ENCODE measurements at regions not wholly inside any gene's neighbourhood (a gene's known extent, or its start where the extent isn't known, plus 50 kb on each side); places are given as distances from the start of the nearest gene placed in this dataset.
"Not testable (repeated sequence)": the region's sequence is repeated elsewhere in the genome, so short reads cannot be mapped to it uniquely, and the experiment has no call there.

- H3K9me3 ChIP-seq, H3K27me3 ChIP-seq, H3K4me1 ChIP-seq, H3K27ac ChIP-seq, DNase-seq, H3K4me3 ChIP-seq: not testable (repeated sequence)
- H3K36me3 ChIP-seq, result peaks cover 0 to 13% (median 5%) of the 10 kb centered on the region in 4 donors
- peak in 4 of 6 experiments; percentile 6 to 20 (median 16) for TF ChIP-seq CTCF (IDR thresholded peaks at IDR 0.05)
- WGBS, 2 donors, result 21 to 35% methylated on average over 15 to 16 of the region's 16 CpGs
- peak; percentile 24 to 61 for ATAC-seq (ENCODE audit: low FRiP score in 2 of 2)
These were observed 65.6 kb upstream of the SAMD11 start for GRCh38 chr1:857926-858648.

GRCh38 chr1:858649-859041 lies 65.1 kb upstream of the SAMD11 start:
- peaks cover 0 to 13% (median 5%) of the 10 kb centered on the region in 4 donors for H3K36me3 ChIP-seq
- not testable (repeated sequence) for H3K9me3 ChIP-seq, H3K27ac ChIP-seq, H3K27me3 ChIP-seq, H3K4me3 ChIP-seq, H3K4me1 ChIP-seq
- 5 to 7% methylated on average over 5 to 12 of the region's 12 CpGs for WGBS, 2 donors
- ATAC-seq (ENCODE audit: low FRiP score in 2 of 2), result peak; percentile 65 to 84
- DNase-seq, result peak in 1 of 2 donors; percentile 82

GRCh38 chr1:860941-861340 lies 62.8 kb upstream of the SAMD11 start:
- H3K27ac ChIP-seq; H3K27me3 ChIP-seq; H3K9me3 ChIP-seq; H3K4me1 ChIP-seq; DNase-seq; ATAC-seq (ENCODE audit: low FRiP score in 2 of 2); H3K36me3 ChIP-seq; H3K4me3 ChIP-seq: not testable (repeated sequence)
- 53 to 60% methylated on average over 8 to 10 of the region's 11 CpGs for WGBS, 2 donors

- peaks cover 3 to 9% (median 6%) of the 10 kb centered on the region in 4 donors for H3K4me1 ChIP-seq
- no peaks in the 10 kb centered on the region for H3K27me3 ChIP-seq
- H3K36me3 ChIP-seq, result no peaks in the 10 kb centered on the region
- H3K4me3 ChIP-seq, result no peak overlapping the region
- H3K9me3 ChIP-seq, result no peaks in the 10 kb centered on the region
- ATAC-seq (ENCODE audit: low FRiP score in 2 of 2) (no peak), DNase-seq (no peak)
- TF ChIP-seq POLR2A (IDR thresholded peaks at IDR 0.05) (no peak), EP300 (IDR thresholded peaks at IDR 0.05) (no peak), POLR2AphosphoS5 (IDR thresholded peaks at IDR 0.05) (no peak), CTCF (IDR thresholded peaks at IDR 0.05) (no peak)
- no peak overlapping the region for H3K27ac ChIP-seq
These were observed 62.0 kb upstream of the SAMD11 start for GRCh38 chr1:861714-862113.

- 0% methylated on average over 1 of the region's 1 CpG; no CpG with 5 or more reads in 1 of the 2 donors for WGBS, 2 donors
- not testable (repeated sequence) for H3K36me3 ChIP-seq; DNase-seq; H3K9me3 ChIP-seq; ATAC-seq (ENCODE audit: low FRiP score in 2 of 2); H3K4me1 ChIP-seq; H3K4me3 ChIP-seq; H3K27ac ChIP-seq; H3K27me3 ChIP-seq
These were observed 61.1 kb upstream of the SAMD11 start for GRCh38 chr1:862601-863000.

- not testable (repeated sequence) for H3K4me1 ChIP-seq; H3K9me3 ChIP-seq; DNase-seq; H3K27me3 ChIP-seq; H3K36me3 ChIP-seq; H3K27ac ChIP-seq; H3K4me3 ChIP-seq; ATAC-seq (ENCODE audit: low FRiP score in 2 of 2)
- 60 to 68% methylated on average over 8 of the region's 8 CpGs for WGBS, 2 donors
These were observed 58.1 kb upstream of the SAMD11 start for GRCh38 chr1:865633-866032.

GRCh38 chr1:866095-866494 lies 57.6 kb upstream of the SAMD11 start:
- TF ChIP-seq EP300 (IDR thresholded peaks at IDR 0.05) (no peak), POLR2A (IDR thresholded peaks at IDR 0.05) (no peak), POLR2AphosphoS5 (IDR thresholded peaks at IDR 0.05) (no peak), CTCF (IDR thresholded peaks at IDR 0.05) (no peak)
- DNase-seq, result no peak
- WGBS, 2 donors, result 58 to 60% methylated on average over 9 of the region's 9 CpGs
- H3K4me1 ChIP-seq, result peaks cover 4 to 8% (median 8%) of the 10 kb centered on the region in 4 donors
- no peak overlapping the region for H3K4me3 ChIP-seq
- no peak overlapping the region for H3K27ac ChIP-seq
- H3K27me3 ChIP-seq, result no peaks in the 10 kb centered on the region
- no peaks in the 10 kb centered on the region for H3K9me3 ChIP-seq
- ATAC-seq (ENCODE audit: low FRiP score in 2 of 2), result no peak
- H3K36me3 ChIP-seq, result no peaks in the 10 kb centered on the region

GRCh38 chr1:866631-867299 lies 57.0 kb upstream of the SAMD11 start:
- H3K27ac ChIP-seq; H3K4me1 ChIP-seq; H3K4me3 ChIP-seq; H3K27me3 ChIP-seq; ATAC-seq (ENCODE audit: low FRiP score in 2 of 2); DNase-seq; H3K9me3 ChIP-seq; H3K36me3 ChIP-seq: not testable (repeated sequence)
- WGBS, 2 donors, result 67 to 70% methylated on average over 31 to 33 of the region's 33 CpGs

- not testable (repeated sequence) for DNase-seq; H3K27ac ChIP-seq; H3K27me3 ChIP-seq; ATAC-seq (ENCODE audit: low FRiP score in 2 of 2); H3K36me3 ChIP-seq; H3K4me1 ChIP-seq; H3K4me3 ChIP-seq; H3K9me3 ChIP-seq
- WGBS, 2 donors, result 46 to 47% methylated on average over 4 of the region's 4 CpGs
These were observed 56.2 kb upstream of the SAMD11 start for GRCh38 chr1:867550-867949.

Measured in upper lobe of left lung (tissue), 6 donors.